HepG2 (cell line): ENCODE measurements at regions not wholly inside any gene's neighbourhood (a gene's known extent, or its start where the extent isn't known, plus 50 kb on each side); places are given as distances from the start of the nearest gene placed in this dataset.

Experiments
- ATAC-seq: fragments of 200-7000 bp; cut with Tn5 transposase; 3 replicates; pipeline ENCODE4 v1.9.1; 2020; ENCODE audit warnings: mild to moderate bottlenecking, moderate library complexity
- BruUV-seq: library from RNA; stranded (reverse); fragments of 400-500 nt; replicated peaks from 2 replicates; lab custom pipeline; 2021; lab: Mats Ljungman, UMichigan
- CTCF ChIA-PET: fragments of 300-600 bp; formaldehyde crosslinking; extraction: SDS; loops from one replicate; lab custom pipeline; 2021; ENCODE audit warnings: low total read pairs, inconsistent platforms, low intra/inter-chr PET ratio; lab: Yijun Ruan, JAX
- POLR2A ChIA-PET: fragments of 350-600 bp; sonication (Branson Sonifier 250); formaldehyde crosslinking; loops from one replicate; lab custom pipeline; 2020; ENCODE audit warnings: antibody characterized with exemption, inconsistent platforms; lab: Yijun Ruan, JAX
- DNase-seq: peaks from one replicate; pipeline ENCODE4 v3.0.0-alpha.2; 2015; ENCODE audit warnings: low spot score
- FAIRE-seq: peaks from 3 replicates; lab custom pipeline; 2011; peaks lifted over from hg19 to GRCh38; lab: Jason Lieb, UNC
- H2AFZ ChIP-seq: one replicate; pipeline ENCODE4 v1.6.1; 2011; ENCODE audit warnings: low read length, inconsistent platforms
- H3K27ac ChIP-seq: fragments of 300-600 bp; 3 replicates; pipeline ENCODE4 v1.8.0; 2011; ENCODE audit warnings: mixed run types, mild to moderate bottlenecking, mixed read lengths, low read length, inconsistent platforms; ENCODE audit not compliant: insufficient read depth; ENCODE audit errors: extremely low read length
- H3K27me3 ChIP-seq, 2 experiments: fragments of 200-600 bp in 1 of 2; 2 replicates in 1 of 2; 3 replicates in 1 of 2; pipeline versions ENCODE4 v1.6.0 to v1.8.0; 2011; ENCODE audit warnings: low read length in 2 of 2, mild to moderate bottlenecking in 2 of 2, moderate library complexity in 2 of 2, inconsistent platforms in 1 of 2; ENCODE audit not compliant: insufficient read depth in 2 of 2, control insufficient read depth in 1 of 2
- H3K36me3 ChIP-seq, 2 experiments: fragments of 200-600 bp in 1 of 2; replicated peaks in 1 of 2; 2 replicates in 1 of 2; 3 replicates in 1 of 2; pipeline versions ENCODE4 v1.5.1 to v1.8.0; 2011; ENCODE audit warnings: low read length in 2 of 2, inconsistent platforms in 1 of 2; ENCODE audit not compliant: insufficient read depth in 2 of 2, control insufficient read depth in 1 of 2
- H3K4me1 ChIP-seq: 2 replicates; pipeline ENCODE4 v1.5.1; 2012; ENCODE audit warnings: low read length, inconsistent platforms; ENCODE audit not compliant: insufficient read depth
- H3K4me2 ChIP-seq: 2 replicates; pipeline ENCODE4 v1.6.0; 2011; ENCODE audit warnings: low read depth, low read length, inconsistent platforms
- H3K4me3 ChIP-seq, 3 experiments: fragments of 200-600 bp in 1 of 3; sonication (generic), shearing (Covaris generic) in 1 of 3; replicated peaks in 1 of 3; 2 replicates each; pipeline ENCODE4 v1.5.1; 2011 to 2016; ENCODE audit warnings: low read length in 3 of 3, inconsistent platforms in 2 of 3, low read depth in 2 of 3, mild to moderate bottlenecking in 2 of 3, control low read depth in 1 of 3, mixed read lengths in 1 of 3; ENCODE audit not compliant: insufficient read depth in 1 of 3
- H3K79me2 ChIP-seq: one replicate; pipeline ENCODE4 v1.6.1; 2011; ENCODE audit warnings: low read length, inconsistent platforms; ENCODE audit not compliant: insufficient read depth
- H3K9ac ChIP-seq: 2 replicates; pipeline ENCODE4 v1.6.0; 2011; ENCODE audit warnings: mild to moderate bottlenecking, low read depth, low read length, inconsistent platforms; ENCODE audit not compliant: insufficient read depth
- H3K9me3 ChIP-seq: 2 replicates; pipeline ENCODE4 v1.5.1; 2012; ENCODE audit warnings: mild to moderate bottlenecking, low read length
- H4K20me1 ChIP-seq: 2 replicates; pipeline ENCODE4 v1.6.0; 2011; ENCODE audit warnings: inconsistent platforms, mild to moderate bottlenecking, low read length, moderate library complexity; ENCODE audit not compliant: insufficient read depth
- BHLHE40 ChIP-seq: IDR thresholded peaks from 2 replicates; pipeline ENCODE4 v1.6.1; 2011; ENCODE audit warnings: low read length, improper control_type of control experiment
- CSRNP2 ChIP-seq: sonication (generic); formaldehyde crosslinking; conservative IDR thresholded peaks from 2 replicates; pipeline ENCODE4 v1.8.0; 2022; ENCODE audit warnings: low read depth, missing genetic modification reagents
- CTCF ChIP-seq: sonication (generic); formaldehyde crosslinking; IDR thresholded peaks from 2 replicates; pipeline ENCODE4 v1.5.0; 2020; ENCODE audit warnings: mild to moderate bottlenecking, missing genetic modification reagents, moderate library complexity
- SP140L ChIP-seq: sonication (generic); formaldehyde crosslinking; IDR thresholded peaks from 2 replicates; pipeline ENCODE4 v1.4.0; 2020; ENCODE audit warnings: missing genetic modification reagents, borderline replicate concordance
- TAF1 ChIP-seq: sonication (generic); formaldehyde crosslinking; IDR thresholded peaks from 2 replicates; pipeline ENCODE4 v1.4.0; 2020; ENCODE audit warnings: missing genetic modification reagents
- ZBTB26 ChIP-seq: IDR thresholded peaks from 2 replicates; pipeline ENCODE4 v1.6.1; 2016; ENCODE audit warnings: missing compliant biosample characterization, missing genetic modification reagents, borderline replicate concordance
- ZBTB39 ChIP-seq: sonication (generic); formaldehyde crosslinking; IDR thresholded peaks from 2 replicates; pipeline ENCODE4 v1.5.0; 2020; ENCODE audit warnings: missing genetic modification reagents
- ZKSCAN1 ChIP-seq: fragments of 150-350 bp; IDR thresholded peaks from 2 replicates; pipeline ENCODE4 v1.6.1; 2014; ENCODE audit warnings: low read length
- ZNF557 ChIP-seq: sonication (generic); formaldehyde crosslinking; IDR thresholded peaks from 2 replicates; pipeline ENCODE4 v1.4.0; 2020; ENCODE audit warnings: missing genetic modification reagents
- ZNF75D ChIP-seq: sonication (generic); formaldehyde crosslinking; IDR thresholded peaks from 2 replicates; pipeline ENCODE4 v1.8.1; 2023; ENCODE audit warnings: missing genetic modification reagents, mild to moderate bottlenecking, borderline replicate concordance
- ZNF768 ChIP-seq: sonication (generic); formaldehyde crosslinking; IDR thresholded peaks from 2 replicates; pipeline ENCODE4 v1.4.0; 2020; ENCODE audit warnings: missing genetic modification reagents
- WGBS: methylation state at CpG from one replicate; pipeline ENCODE4 v1.1.6; 2017; ENCODE audit warnings: low lambda C conversion rate; 5-methylcytosine and 5-hydroxymethylcytosine counted together
- in situ Hi-C: cut with HindIII; loops from 2 replicates; pipeline ENCODE4 v1.10.0; 2017; ENCODE audit warnings: low pct_unique_long_range_greater_than_20kb; ENCODE audit not compliant: extremely low pct_ligation_motif_present
- intact Hi-C: fragments of 100-400 bp; cut with micrococcal nuclease; formaldehyde crosslinking; loops from one replicate; pipeline ENCODE4 v1.10.0; 2022; ENCODE audit not compliant: unreplicated experiment
- TF ChIP-seq, protein P1 (sequence below): sonication (generic); IDR thresholded peaks from 2 replicates; pipeline ENCODE4 v1.6.1; 2016; ENCODE audit warnings: low read depth, borderline replicate concordance
- TF ChIP-seq, protein P2 (sequence below): sonication (generic); formaldehyde crosslinking; IDR thresholded peaks from 2 replicates; pipeline ENCODE4 v1.5.0; 2020; ENCODE audit warnings: missing genetic modification reagents
- TF ChIP-seq, protein P3 (sequence below): IDR thresholded peaks from 2 replicates; pipeline ENCODE4 v1.6.1; 2016; ENCODE audit warnings: mild to moderate bottlenecking, missing biosample characterization, missing genetic modification reagents

DNA sequence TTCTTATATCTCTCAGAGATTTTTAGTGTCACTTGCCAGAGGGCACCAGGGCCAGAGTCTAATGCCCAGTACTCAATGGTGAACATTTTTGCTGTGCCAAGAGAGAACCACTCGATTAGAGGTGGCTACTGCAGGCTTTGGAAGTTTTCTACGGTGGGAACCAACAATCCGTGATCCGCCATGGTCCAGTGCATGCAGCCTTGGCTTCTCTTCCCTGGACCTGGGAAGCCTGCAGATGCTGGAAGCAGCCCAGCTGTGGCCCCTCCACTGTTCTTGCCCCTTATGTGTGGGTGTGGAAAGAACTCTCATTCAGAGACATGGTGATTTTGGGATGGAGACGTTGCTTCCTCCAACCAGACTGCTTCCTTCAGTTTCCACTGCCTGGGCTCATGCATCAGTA is 224.2 kb downstream of the TSHZ3 start (continued):
- TF ChIP-seq CTCF (CRISPR knock-in tag) (no peak), ZNF557 (CRISPR knock-in tag) (no peak)

- H2AFZ ChIP-seq, result no peak overlapping the region
- intact Hi-C loops, result no loop called here
- H3K27me3 ChIP-seq, result no peaks in the 10 kb centered on the region
- H3K79me2 ChIP-seq, result no peaks in the 10 kb centered on the region
- in situ Hi-C loops, result no loop called here
- H3K9me3 ChIP-seq, result peaks cover 83% of the 10 kb centered on the region
- H3K9ac ChIP-seq, result no peak overlapping the region
- H3K4me2 ChIP-seq, result no peak overlapping the region
- ATAC-seq, result no peak
- H4K20me1 ChIP-seq, result no peaks in the 10 kb centered on the region
- no peaks in the 10 kb centered on the region for H3K4me1 ChIP-seq
- no TSS peak for BruUV-seq
- ChIA-PET POLR2A (no interaction called here), CTCF (no interaction called here)
- H3K4me3 ChIP-seq, result no peak overlapping the region
- WGBS, result 21% methylated on average over 6 of the region's 6 CpGs
- no peak for FAIRE-seq
- H3K36me3 ChIP-seq, result no peaks in the 10 kb centered on the region
- DNase-seq, result no peak
- no peak overlapping the region for H3K27ac ChIP-seq
- TF ChIP-seq ZNF75D (CRISPR knock-in tag), result no peak
- no peak for TF ChIP-seq TAF1 (CRISPR knock-in tag)
- no peak for TF ChIP-seq BHLHE40
- no peak for TF ChIP-seq CSRNP2 (CRISPR knock-in tag)
- TF ChIP-seq ZNF768 (CRISPR knock-in tag), result no peak
- TF ChIP-seq, protein P1, sequence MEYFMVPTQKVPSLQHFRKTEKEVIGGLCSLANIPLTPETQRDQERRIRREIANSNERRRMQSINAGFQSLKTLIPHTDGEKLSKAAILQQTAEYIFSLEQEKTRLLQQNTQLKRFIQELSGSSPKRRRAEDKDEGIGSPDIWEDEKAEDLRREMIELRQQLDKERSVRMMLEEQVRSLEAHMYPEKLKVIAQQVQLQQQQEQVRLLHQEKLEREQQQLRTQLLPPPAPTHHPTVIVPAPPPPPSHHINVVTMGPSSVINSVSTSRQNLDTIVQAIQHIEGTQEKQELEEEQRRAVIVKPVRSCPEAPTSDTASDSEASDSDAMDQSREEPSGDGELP, result no peak
- TF ChIP-seq ZBTB26 (CRISPR knock-in tag), result no peak
- TF ChIP-seq SP140L, result no peak
- no peak for TF ChIP-seq ZKSCAN1
- TF ChIP-seq, protein P2, sequence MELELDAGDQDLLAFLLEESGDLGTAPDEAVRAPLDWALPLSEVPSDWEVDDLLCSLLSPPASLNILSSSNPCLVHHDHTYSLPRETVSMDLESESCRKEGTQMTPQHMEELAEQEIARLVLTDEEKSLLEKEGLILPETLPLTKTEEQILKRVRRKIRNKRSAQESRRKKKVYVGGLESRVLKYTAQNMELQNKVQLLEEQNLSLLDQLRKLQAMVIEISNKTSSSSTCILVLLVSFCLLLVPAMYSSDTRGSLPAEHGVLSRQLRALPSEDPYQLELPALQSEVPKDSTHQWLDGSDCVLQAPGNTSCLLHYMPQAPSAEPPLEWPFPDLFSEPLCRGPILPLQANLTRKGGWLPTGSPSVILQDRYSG (CRISPR knock-in tag), result no peak
- TF ChIP-seq, protein P3, sequence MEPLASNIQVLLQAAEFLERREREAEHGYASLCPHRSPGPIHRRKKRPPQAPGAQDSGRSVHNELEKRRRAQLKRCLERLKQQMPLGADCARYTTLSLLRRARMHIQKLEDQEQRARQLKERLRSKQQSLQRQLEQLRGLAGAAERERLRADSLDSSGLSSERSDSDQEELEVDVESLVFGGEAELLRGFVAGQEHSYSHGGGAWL, result no peak
- no peak for TF ChIP-seq ZBTB39 (CRISPR knock-in tag)
Observed at GRCh38 chr19:31121501-31121900, 227.7 kb downstream of the TSHZ3 start.
